ENCODE measurements at regions not wholly inside any gene's neighbourhood (a gene's known extent, or its start where the extent isn't known, plus 50 kb on each side); places are given as distances from the start of the nearest gene placed in this dataset.

DNA sequence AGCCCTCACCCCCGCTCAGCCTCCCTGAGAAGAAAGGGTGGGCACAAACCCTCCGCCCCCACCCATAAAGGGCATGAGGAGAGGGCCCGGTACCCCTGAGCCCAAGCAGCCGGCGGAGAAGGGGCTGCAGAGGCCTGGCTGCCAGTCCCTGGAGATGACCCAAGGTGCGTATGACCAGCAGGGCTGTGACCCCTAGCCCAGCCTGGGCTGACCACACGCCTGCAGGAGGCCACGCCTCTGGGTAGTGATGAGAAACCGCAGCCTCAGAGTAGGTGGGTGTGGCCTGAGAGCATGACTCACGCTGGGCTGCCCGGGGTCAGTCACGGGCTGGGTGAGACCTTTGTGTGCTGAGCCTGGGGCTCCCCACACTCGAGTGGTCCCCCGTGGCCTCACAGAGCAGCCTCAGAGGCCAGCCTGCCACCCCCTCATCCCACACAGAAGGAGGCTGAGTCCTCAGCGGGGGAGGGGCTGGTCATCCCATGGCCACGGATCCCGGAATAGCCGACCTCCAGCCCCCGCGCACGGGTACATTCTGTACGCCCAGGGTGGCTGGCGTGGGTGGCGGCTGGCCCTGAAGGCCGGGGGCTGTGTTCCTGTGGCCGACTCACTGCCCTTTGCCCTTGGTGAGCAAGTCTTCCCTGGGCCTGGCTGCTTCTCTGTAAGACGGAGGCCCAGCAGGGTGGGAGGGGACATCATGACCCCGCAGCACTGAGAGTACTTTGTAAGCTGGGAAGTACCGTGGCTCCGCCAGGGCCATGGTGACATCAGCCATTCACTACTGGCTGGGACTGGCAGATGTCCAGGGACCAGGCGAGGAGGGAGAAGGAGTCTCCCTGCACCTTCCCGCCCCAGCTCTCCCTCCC is 110.8 kb upstream of the OTOS start:
- no peaks in the 10 kb centered on the region for H3K27me3 ChIP-seq
- DNase-seq (ENCODE audit: low spot score): peak; percentile 96
- no peaks in the 10 kb centered on the region for H3K36me3 ChIP-seq
- TF ChIP-seq, protein P1, sequence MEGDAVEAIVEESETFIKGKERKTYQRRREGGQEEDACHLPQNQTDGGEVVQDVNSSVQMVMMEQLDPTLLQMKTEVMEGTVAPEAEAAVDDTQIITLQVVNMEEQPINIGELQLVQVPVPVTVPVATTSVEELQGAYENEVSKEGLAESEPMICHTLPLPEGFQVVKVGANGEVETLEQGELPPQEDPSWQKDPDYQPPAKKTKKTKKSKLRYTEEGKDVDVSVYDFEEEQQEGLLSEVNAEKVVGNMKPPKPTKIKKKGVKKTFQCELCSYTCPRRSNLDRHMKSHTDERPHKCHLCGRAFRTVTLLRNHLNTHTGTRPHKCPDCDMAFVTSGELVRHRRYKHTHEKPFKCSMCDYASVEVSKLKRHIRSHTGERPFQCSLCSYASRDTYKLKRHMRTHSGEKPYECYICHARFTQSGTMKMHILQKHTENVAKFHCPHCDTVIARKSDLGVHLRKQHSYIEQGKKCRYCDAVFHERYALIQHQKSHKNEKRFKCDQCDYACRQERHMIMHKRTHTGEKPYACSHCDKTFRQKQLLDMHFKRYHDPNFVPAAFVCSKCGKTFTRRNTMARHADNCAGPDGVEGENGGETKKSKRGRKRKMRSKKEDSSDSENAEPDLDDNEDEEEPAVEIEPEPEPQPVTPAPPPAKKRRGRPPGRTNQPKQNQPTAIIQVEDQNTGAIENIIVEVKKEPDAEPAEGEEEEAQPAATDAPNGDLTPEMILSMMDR (IDR thresholded peaks at IDR 0.05): no peak
- peak overlapping the region; percentile 87 to 95 for H3K27ac ChIP-seq
- peaks cover 0 to 51% of the 10 kb centered on the region in 2 donors for H3K4me1 ChIP-seq
- no peaks in the 10 kb centered on the region for H3K9me3 ChIP-seq
- peak overlapping the region in 1 of 2 donors; percentile 6 for H3K4me3 ChIP-seq

DNA sequence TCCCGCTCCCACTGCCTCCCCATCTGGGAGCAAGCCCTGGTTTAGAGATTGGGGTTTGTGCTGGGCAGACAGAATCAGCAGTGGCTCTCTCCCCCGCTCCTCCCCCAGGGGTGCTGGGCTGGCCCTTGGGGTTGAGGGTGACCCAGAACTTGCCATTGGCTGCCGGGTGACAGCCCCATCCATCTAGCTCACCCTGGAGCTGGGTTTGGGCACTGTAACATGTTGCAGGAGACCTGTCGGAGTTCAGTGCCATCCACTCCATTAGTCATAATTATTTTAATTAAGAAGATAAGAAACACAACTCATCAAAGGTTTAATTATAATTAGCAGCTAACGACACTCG is 111.4 kb upstream of the OTOS start:
- TF ChIP-seq, protein P1 (IDR thresholded peaks at IDR 0.05): no peak
- Histone ChIP-seq H3K36me3 (no peaks in the 10 kb centered on the region), H3K9me3 (no peaks in the 10 kb centered on the region), H3K4me1 (peaks cover 0 to 52% of the 10 kb centered on the region in 2 donors), H3K4me3 (peak overlapping the region in 1 of 2 donors; percentile 6), H3K27ac (peak overlapping the region; percentile 87 to 95), H3K27me3 (no peaks in the 10 kb centered on the region)
- no peak for DNase-seq (ENCODE audit: low spot score)

DNA sequence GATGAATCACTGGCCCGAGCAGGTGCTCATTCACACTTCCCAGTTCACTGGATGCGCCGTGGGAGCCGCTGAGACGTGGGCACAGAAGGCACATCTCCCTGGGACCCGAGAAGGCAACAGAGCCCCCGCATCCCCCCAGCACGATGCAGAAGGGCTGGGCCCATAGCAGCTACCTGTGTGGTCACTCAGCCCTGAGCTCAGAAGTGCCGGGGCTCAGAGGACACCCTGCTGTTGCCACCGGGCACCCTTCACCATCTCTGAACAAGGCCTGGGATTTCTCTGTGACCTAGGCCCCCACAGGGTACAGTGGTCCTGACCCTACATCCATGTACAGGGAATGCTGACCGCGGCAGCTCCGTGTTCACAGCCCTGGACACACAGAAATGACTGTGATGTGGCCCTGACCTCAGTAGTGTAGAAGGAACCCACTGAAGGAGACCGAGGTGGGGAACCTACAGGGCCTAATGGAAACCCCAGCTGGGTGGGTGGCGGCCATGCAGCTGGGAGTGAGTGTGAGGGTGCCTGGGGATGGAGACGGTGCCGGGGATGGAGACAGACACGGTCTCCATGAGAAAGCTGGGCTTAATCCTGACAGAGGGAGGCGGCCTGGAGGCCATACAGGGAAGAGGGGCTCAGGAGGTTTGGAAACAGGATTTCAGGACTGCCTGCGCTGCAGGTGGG is 111.9 kb upstream of the OTOS start:
- peaks cover 0 to 52% of the 10 kb centered on the region in 2 donors for H3K4me1 ChIP-seq
- no peaks in the 10 kb centered on the region for H3K27me3 ChIP-seq
- DNase-seq (ENCODE audit: low spot score): peak; percentile 58
- H3K27ac ChIP-seq: peak overlapping the region; percentile 87 to 95
- no peaks in the 10 kb centered on the region for H3K36me3 ChIP-seq
- TF ChIP-seq, protein P1 (IDR thresholded peaks at IDR 0.05): no peak
- H3K9me3 ChIP-seq: no peaks in the 10 kb centered on the region
- no peak overlapping the region for H3K4me3 ChIP-seq

DNA sequence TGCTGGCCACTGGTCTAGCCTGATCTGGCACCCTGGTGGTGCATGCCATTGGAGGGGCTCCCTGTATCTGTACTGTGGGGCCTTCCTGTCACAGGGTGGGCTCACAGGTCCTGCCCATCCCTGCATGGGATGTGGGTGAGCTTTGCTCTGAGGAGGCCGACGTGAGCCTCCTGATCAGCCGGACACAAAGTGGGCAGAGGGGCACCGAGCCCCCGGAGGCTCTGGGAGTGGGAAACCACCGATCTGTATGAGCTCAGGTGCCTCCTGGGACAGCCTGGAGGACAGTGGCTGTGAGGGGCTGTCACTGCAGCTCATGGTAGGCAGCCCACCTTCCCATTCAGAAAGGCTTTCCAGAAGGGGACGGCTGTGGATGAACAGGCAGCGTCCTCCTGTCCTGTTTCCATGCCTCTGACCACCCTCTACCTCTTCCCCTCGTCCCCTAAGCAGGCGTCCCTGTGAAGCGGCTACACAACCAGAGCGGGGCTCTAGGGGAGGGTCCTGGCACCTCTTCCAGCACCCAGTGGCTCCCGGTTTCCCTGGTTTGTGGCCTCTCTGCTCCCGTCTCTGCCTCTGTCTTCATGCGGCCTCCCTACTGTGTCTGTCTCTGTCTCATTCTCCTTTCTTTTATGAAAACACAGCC is 112.5 kb upstream of the OTOS start:
- H3K27me3 ChIP-seq: no peaks in the 10 kb centered on the region
- TF ChIP-seq, protein P1 (IDR thresholded peaks at IDR 0.05): no peak
- peak; percentile 54 for DNase-seq (ENCODE audit: low spot score)
- H3K4me1 ChIP-seq: peaks cover 0 to 49% of the 10 kb centered on the region in 2 donors
- no peaks in the 10 kb centered on the region for H3K9me3 ChIP-seq
- no peak overlapping the region for H3K4me3 ChIP-seq
- peak overlapping the region; percentile 87 to 95 for H3K27ac ChIP-seq
- H3K36me3 ChIP-seq: no peaks in the 10 kb centered on the region

DNA sequence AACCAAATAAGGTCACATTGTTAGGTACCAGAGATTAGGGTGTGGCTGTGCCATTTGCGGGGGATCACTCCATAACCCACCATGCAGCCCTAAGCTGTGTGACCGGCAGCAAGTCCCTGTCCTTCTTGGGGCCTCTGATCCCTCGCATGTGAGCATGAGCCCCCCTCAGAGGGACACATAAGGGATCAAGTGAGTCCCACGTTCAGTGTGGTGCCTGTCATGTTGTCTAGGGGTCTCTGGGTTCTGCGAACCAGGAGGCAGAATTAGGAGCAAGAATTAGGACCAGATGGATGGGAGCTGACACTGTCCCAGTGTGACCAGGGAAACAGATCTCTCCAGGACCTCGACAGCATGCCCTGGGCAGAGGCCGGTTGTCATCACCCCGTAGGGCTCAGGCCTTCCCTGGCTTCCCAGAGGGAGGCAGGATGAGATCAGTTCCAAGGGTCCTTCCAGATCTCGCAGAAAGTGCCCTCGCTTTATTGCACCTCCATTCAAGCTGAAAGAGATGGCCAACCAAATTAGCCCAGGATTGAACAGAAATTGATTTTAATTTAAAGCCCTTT is 113.2 kb upstream of the OTOS start:
- H3K9me3 ChIP-seq: no peaks in the 10 kb centered on the region
- H3K36me3 ChIP-seq: no peaks in the 10 kb centered on the region
- TF ChIP-seq, protein P1 (IDR thresholded peaks at IDR 0.05): no peak
- no peaks in the 10 kb centered on the region for H3K27me3 ChIP-seq
- no peak overlapping the region for H3K27ac ChIP-seq
- DNase-seq (ENCODE audit: low spot score): no peak
- H3K4me1 ChIP-seq: peaks cover 0 to 48% of the 10 kb centered on the region in 2 donors
- no peak overlapping the region for H3K4me3 ChIP-seq

Measured in right atrium auricular region (tissue), 2 donors.